HepG2 (cell line): ENCODE measurements at regions not wholly inside any gene's neighbourhood (a gene's known extent, or its start where the extent isn't known, plus 50 kb on each side); places are given as distances from the start of the nearest gene placed in this dataset.
"Not testable (repeated sequence)": the region's sequence is repeated elsewhere in the genome, so short reads cannot be mapped to it uniquely, and the experiment has no call there.

Source experiments
- ATAC-seq: fragments of 200-7000 bp; cut with Tn5 transposase; 3 replicates; pipeline ENCODE4 v1.9.1; 2020; ENCODE audit warnings: mild to moderate bottlenecking, moderate library complexity
- BruUV-seq: library from RNA; stranded (reverse); fragments of 400-500 nt; replicated peaks from 2 replicates; lab custom pipeline; 2021; lab: Mats Ljungman, UMichigan
- CTCF ChIA-PET: fragments of 300-600 bp; formaldehyde crosslinking; extraction: SDS; loops from one replicate; lab custom pipeline; 2021; ENCODE audit warnings: low total read pairs, inconsistent platforms, low intra/inter-chr PET ratio; lab: Yijun Ruan, JAX
- POLR2A ChIA-PET: fragments of 350-600 bp; sonication (Branson Sonifier 250); formaldehyde crosslinking; loops from one replicate; lab custom pipeline; 2020; ENCODE audit warnings: antibody characterized with exemption, inconsistent platforms; lab: Yijun Ruan, JAX
- DNase-seq: peaks from one replicate; pipeline ENCODE4 v3.0.0-alpha.2; 2015; ENCODE audit warnings: low spot score
- FAIRE-seq: peaks from 3 replicates; lab custom pipeline; 2011; peaks lifted over from hg19 to GRCh38; lab: Jason Lieb, UNC
- H2AFZ ChIP-seq: one replicate; pipeline ENCODE4 v1.6.1; 2011; ENCODE audit warnings: low read length, inconsistent platforms
- H3K27ac ChIP-seq: fragments of 300-600 bp; 3 replicates; pipeline ENCODE4 v1.8.0; 2011; ENCODE audit warnings: mixed run types, mild to moderate bottlenecking, mixed read lengths, low read length, inconsistent platforms; ENCODE audit not compliant: insufficient read depth; ENCODE audit errors: extremely low read length
- H3K27me3 ChIP-seq, 2 experiments: fragments of 200-600 bp in 1 of 2; 2 replicates in 1 of 2; 3 replicates in 1 of 2; pipeline versions ENCODE4 v1.6.0 to v1.8.0; 2011; ENCODE audit warnings: low read length in 2 of 2, mild to moderate bottlenecking in 2 of 2, moderate library complexity in 2 of 2, inconsistent platforms in 1 of 2; ENCODE audit not compliant: insufficient read depth in 2 of 2, control insufficient read depth in 1 of 2
- H3K36me3 ChIP-seq, 2 experiments: fragments of 200-600 bp in 1 of 2; replicated peaks in 1 of 2; 2 replicates in 1 of 2; 3 replicates in 1 of 2; pipeline versions ENCODE4 v1.5.1 to v1.8.0; 2011; ENCODE audit warnings: low read length in 2 of 2, inconsistent platforms in 1 of 2; ENCODE audit not compliant: insufficient read depth in 2 of 2, control insufficient read depth in 1 of 2
- H3K4me1 ChIP-seq: 2 replicates; pipeline ENCODE4 v1.5.1; 2012; ENCODE audit warnings: low read length, inconsistent platforms; ENCODE audit not compliant: insufficient read depth
- H3K4me2 ChIP-seq: 2 replicates; pipeline ENCODE4 v1.6.0; 2011; ENCODE audit warnings: low read depth, low read length, inconsistent platforms
- H3K4me3 ChIP-seq, 3 experiments: fragments of 200-600 bp in 1 of 3; sonication (generic), shearing (Covaris generic) in 1 of 3; replicated peaks in 1 of 3; 2 replicates each; pipeline ENCODE4 v1.5.1; 2011 to 2016; ENCODE audit warnings: low read length in 3 of 3, inconsistent platforms in 2 of 3, low read depth in 2 of 3, mild to moderate bottlenecking in 2 of 3, control low read depth in 1 of 3, mixed read lengths in 1 of 3; ENCODE audit not compliant: insufficient read depth in 1 of 3
- H3K79me2 ChIP-seq: one replicate; pipeline ENCODE4 v1.6.1; 2011; ENCODE audit warnings: low read length, inconsistent platforms; ENCODE audit not compliant: insufficient read depth
- H3K9ac ChIP-seq: 2 replicates; pipeline ENCODE4 v1.6.0; 2011; ENCODE audit warnings: mild to moderate bottlenecking, low read depth, low read length, inconsistent platforms; ENCODE audit not compliant: insufficient read depth
- H3K9me3 ChIP-seq: 2 replicates; pipeline ENCODE4 v1.5.1; 2012; ENCODE audit warnings: mild to moderate bottlenecking, low read length
- H4K20me1 ChIP-seq: 2 replicates; pipeline ENCODE4 v1.6.0; 2011; ENCODE audit warnings: inconsistent platforms, mild to moderate bottlenecking, low read length, moderate library complexity; ENCODE audit not compliant: insufficient read depth
- AHR ChIP-seq: IDR thresholded peaks from 2 replicates; pipeline ENCODE4 v1.6.1; 2018; ENCODE audit warnings: missing genetic modification reagents, missing compliant biosample characterization
- ATF7 ChIP-seq, 2 experiments: fragments of 450-650 bp in 1 of 2; sonication (generic) in 1 of 2; formaldehyde crosslinking in 1 of 2; IDR thresholded peaks; 2 replicates each; pipeline versions ENCODE4 v1.4.0 to v1.6.1; 2016 to 2020; ENCODE audit warnings: antibody characterized with exemption in 1 of 2, mild to moderate bottlenecking in 1 of 2, missing genetic modification reagents in 1 of 2
- CREB1 ChIP-seq, 2 experiments: fragments of 450-650 bp in 1 of 2; IDR thresholded peaks; 2 replicates each; pipeline ENCODE4 v1.6.1; 2016 to 2017; ENCODE audit warnings: control low read depth in 1 of 2, mild to moderate bottlenecking in 1 of 2, missing compliant biosample characterization in 1 of 2, missing genetic modification characterization in 1 of 2
- PRMT3 ChIP-seq: sonication (generic); formaldehyde crosslinking; IDR thresholded peaks from 2 replicates; pipeline ENCODE4 v1.8.1; 2022; ENCODE audit warnings: low read depth, mild to moderate bottlenecking, moderate library complexity, missing genetic modification reagents, borderline replicate concordance
- ZBTB25 ChIP-seq: IDR thresholded peaks from 2 replicates; pipeline ENCODE4 v1.6.1; 2018; ENCODE audit warnings: missing genetic modification reagents
- WGBS: methylation state at CpG from one replicate; pipeline ENCODE4 v1.1.6; 2017; ENCODE audit warnings: low lambda C conversion rate; 5-methylcytosine and 5-hydroxymethylcytosine counted together
- in situ Hi-C: cut with HindIII; loops from 2 replicates; pipeline ENCODE4 v1.10.0; 2017; ENCODE audit warnings: low pct_unique_long_range_greater_than_20kb; ENCODE audit not compliant: extremely low pct_ligation_motif_present
- intact Hi-C: fragments of 100-400 bp; cut with micrococcal nuclease; formaldehyde crosslinking; loops from one replicate; pipeline ENCODE4 v1.10.0; 2022; ENCODE audit not compliant: unreplicated experiment

DNA sequence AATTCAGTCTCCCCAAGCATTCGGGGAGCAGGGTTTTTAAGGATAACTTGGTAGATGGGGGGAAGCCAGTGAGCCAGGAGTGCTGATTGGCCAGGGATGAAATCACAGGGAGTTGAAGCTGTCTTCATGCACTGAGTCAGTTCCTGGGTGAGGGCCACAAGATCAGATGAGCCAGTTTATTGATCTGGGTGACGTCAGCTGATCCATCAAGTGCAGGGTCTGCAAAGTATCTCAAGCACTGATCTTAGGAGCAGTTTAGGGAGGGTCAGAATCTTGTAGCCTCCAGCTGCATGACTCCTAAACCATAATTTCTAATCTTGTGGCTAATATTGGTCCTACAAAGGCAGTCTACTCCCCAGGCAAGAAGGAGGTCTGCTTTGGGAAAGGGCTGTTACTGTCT, 74.4 kb downstream of the CBLN4 start:
- H2AFZ ChIP-seq; H3K79me2 ChIP-seq; in situ Hi-C loops; H4K20me1 ChIP-seq; DNase-seq; ATAC-seq; FAIRE-seq; CTCF ChIA-PET; H3K36me3 ChIP-seq; H3K4me1 ChIP-seq; H3K4me3 ChIP-seq; BruUV-seq; H3K9ac ChIP-seq; H3K4me2 ChIP-seq; POLR2A ChIA-PET; intact Hi-C loops; H3K27me3 ChIP-seq; H3K27ac ChIP-seq; TF ChIP-seq ATF7, CREB1 (CRISPR knock-in tag; IDR thresholded peaks at IDR 0.05): not testable (repeated sequence)
- TF ChIP-seq ATF7 (IDR thresholded peaks at IDR 0.05) (peak; percentile 57; the same call in 1 of the 2 replicates), CREB1 (IDR thresholded peaks at IDR 0.05) (peak; percentile 84)
- 0% methylated on average over 2 of the region's 2 CpGs for WGBS
- H3K9me3 ChIP-seq, result peaks cover 100% of the 10 kb centered on the region

DNA sequence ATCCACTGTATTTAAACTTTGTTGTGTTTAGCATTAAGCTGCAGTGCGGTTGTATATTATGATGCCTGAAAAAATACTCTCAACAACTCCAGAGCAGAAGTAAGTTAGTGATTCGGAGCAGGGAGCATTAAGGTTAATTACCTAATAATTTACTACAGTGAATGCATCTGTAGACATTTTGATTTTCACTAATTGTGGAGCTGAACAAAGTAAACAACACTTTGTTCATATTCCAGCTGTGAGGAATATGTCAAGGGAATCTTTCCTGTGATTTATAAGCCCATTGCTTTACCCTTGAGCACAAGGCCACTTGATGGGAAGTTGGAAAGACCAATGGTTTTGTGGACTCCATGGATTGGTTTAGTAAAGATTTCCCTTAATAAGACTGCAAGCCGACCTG, 77.1 kb downstream of the CBLN4 start:
- ChIA-PET POLR2A (no interaction called here), CTCF (no interaction called here)
- Histone ChIP-seq H3K9ac (no peak overlapping the region), H3K4me2 (no peak overlapping the region), H3K27me3 (no peaks in the 10 kb centered on the region), H3K4me1 (no peaks in the 10 kb centered on the region), H3K9me3 (peaks cover 100% of the 10 kb centered on the region), H3K4me3 (no peak overlapping the region), H2AFZ (no peak overlapping the region), H3K36me3 (no peaks in the 10 kb centered on the region), H3K27ac (no peak overlapping the region), H4K20me1 (no peaks in the 10 kb centered on the region), H3K79me2 (no peaks in the 10 kb centered on the region)
- intact Hi-C loops, result no loop called here
- DNase-seq, result no peak
- no peak for ATAC-seq
- WGBS, result 16% methylated on average over 3 of the region's 3 CpGs
- no TSS peak for BruUV-seq
- FAIRE-seq, result no peak
- no peak for TF ChIP-seq AHR (CRISPR knock-in tag)
- TF ChIP-seq PRMT3 (CRISPR knock-in tag), result no peak
- TF ChIP-seq ZBTB25 (CRISPR knock-in tag), result no peak
- in situ Hi-C loops, result no loop called here
